Middle frontal gyrus (tissue), 1 donor: ENCODE measurements at regions not wholly inside any gene's neighbourhood (a gene's known extent, or its start where the extent isn't known, plus 50 kb on each side); places are given as distances from the start of the nearest gene placed in this dataset.

Source experiments
- DNase-seq: peaks from one replicate; pipeline ENCODE4 v3.0.0-alpha.2; 2015; ENCODE audit warnings: low spot score; ENCODE audit errors: extremely low spot score

GRCh38 chr2:4356541-4356940 lies 653.2 kb downstream of the DCDC2C start:
- no peak for DNase-seq

GRCh38 chr2:4357121-4357520 lies 653.7 kb downstream of the DCDC2C start:
- no peak for DNase-seq

- no peak for DNase-seq
These were observed 655.5 kb downstream of the DCDC2C start for GRCh38 chr2:4358837-4359236.

GRCh38 chr2:4368907-4369306 lies 665.5 kb downstream of the DCDC2C start:
- DNase-seq: no peak

- no peak for DNase-seq
These were observed 666.5 kb downstream of the DCDC2C start for GRCh38 chr2:4369826-4370419.

GRCh38 chr2:4370422-4371090 lies 667.2 kb downstream of the DCDC2C start:
- no peak for DNase-seq

GRCh38 chr2:4381049-4381448 lies 677.7 kb downstream of the DCDC2C start:
- DNase-seq: no peak

- no peak for DNase-seq
These were observed 678.4 kb downstream of the DCDC2C start for GRCh38 chr2:4381773-4382172.

GRCh38 chr2:4391013-4391412 lies 687.6 kb downstream of the DCDC2C start:
- DNase-seq: no peak

- DNase-seq: no peak
These were observed 701.0 kb downstream of the DCDC2C start for GRCh38 chr2:4404363-4404762.

GRCh38 chr2:4408321-4408720 lies 704.9 kb downstream of the DCDC2C start:
- no peak for DNase-seq

- no peak for DNase-seq
These were observed 709.3 kb downstream of the DCDC2C start for GRCh38 chr2:4412637-4413187.

GRCh38 chr2:4415171-4415570 lies 711.8 kb downstream of the DCDC2C start:
- no peak for DNase-seq

GRCh38 chr2:4415810-4416413 lies 712.5 kb downstream of the DCDC2C start:
- DNase-seq: no peak

- DNase-seq: no peak
These were observed 713.1 kb downstream of the DCDC2C start for GRCh38 chr2:4416431-4416830.

- DNase-seq: no peak
These were observed 714.4 kb downstream of the DCDC2C start for GRCh38 chr2:4417771-4418170.

- DNase-seq: no peak
These were observed 716.7 kb downstream of the DCDC2C start for GRCh38 chr2:4420032-4420431.

GRCh38 chr2:4424153-4424552 lies 720.8 kb downstream of the DCDC2C start:
- DNase-seq: no peak

- no peak for DNase-seq
These were observed 723.7 kb downstream of the DCDC2C start for GRCh38 chr2:4427083-4427482.

GRCh38 chr2:4445821-4446220 lies 742.4 kb downstream of the DCDC2C start:
- no peak for DNase-seq

GRCh38 chr2:4454907-4455306 lies 751.5 kb downstream of the DCDC2C start:
- no peak for DNase-seq

- DNase-seq: no peak
These were observed 752.2 kb downstream of the DCDC2C start for GRCh38 chr2:4455486-4456155.
